K562 (cell line): ENCODE measurements at regions not wholly inside any gene's neighbourhood (a gene's known extent, or its start where the extent isn't known, plus 50 kb on each side); places are given as distances from the start of the nearest gene placed in this dataset.

Source experiments
- ATAC-seq: fragments of 200-7000 bp; cut with Tn5 transposase; 3 replicates; pipeline ENCODE4 v1.9.1; 2020; ENCODE audit warnings: moderate library complexity
- BruUV-seq: library from RNA; stranded (reverse); fragments of 400-500 nt; replicated peaks from 2 replicates; lab custom pipeline; 2021; lab: Mats Ljungman, UMichigan
- CTCF ChIA-PET: fragments of 300-600 bp; formaldehyde crosslinking; extraction: SDS; loops from one replicate; lab custom pipeline; 2021; ENCODE audit warnings: low intra/inter-chr PET ratio; lab: Yijun Ruan, JAX
- POLR2A ChIA-PET: fragments of 300-600, 350-650 bp; sonication (Branson Sonifier 250); formaldehyde crosslinking; extraction: SDS; loops from one replicate; lab custom pipeline; 2021; ENCODE audit warnings: antibody characterized with exemption, inconsistent platforms; lab: Yijun Ruan, JAX
- DNase-seq, 4 experiments: peaks; one replicate each; pipeline versions ENCODE4 v3.0.0 to v3.0.0-alpha.2; 2011 to 2018; ENCODE audit warnings: low spot score in 3 of 4, mixed read lengths in 3 of 4; ENCODE audit errors: extremely low read depth in 1 of 4
- FAIRE-seq: peaks from 2 replicates; lab custom pipeline; 2011; peaks lifted over from hg19 to GRCh38; lab: Jason Lieb, UNC
- H2AFZ ChIP-seq: 2 replicates; pipeline ENCODE4 v1.6.0; 2011; ENCODE audit warnings: low read depth, low read length, control low read depth, inconsistent platforms
- H3K27ac ChIP-seq: fragments of 200-600 bp; 3 replicates; pipeline ENCODE4 v1.8.0; 2011; ENCODE audit warnings: low read depth, mild to moderate bottlenecking, control low read depth, inconsistent platforms, low read length, moderate library complexity, mixed read lengths; ENCODE audit errors: extremely low read depth
- H3K27me3 ChIP-seq, 2 experiments: fragments of 300-600 bp in 1 of 2; 2 replicates in 1 of 2; 3 replicates in 1 of 2; pipeline versions ENCODE4 v1.6.0 to v1.8.0; 2011; ENCODE audit warnings: inconsistent platforms in 2 of 2, low read length in 2 of 2, mild to moderate bottlenecking in 1 of 2, mixed read lengths in 1 of 2, moderate library complexity in 1 of 2; ENCODE audit not compliant: control insufficient read depth in 2 of 2, insufficient read depth in 2 of 2
- H3K36me3 ChIP-seq: fragments of 300-600 bp; 3 replicates; pipeline ENCODE4 v1.8.0; 2011; ENCODE audit warnings: mild to moderate bottlenecking, low read length, inconsistent platforms; ENCODE audit not compliant: control insufficient read depth, insufficient read depth
- H3K4me1 ChIP-seq, 2 experiments: fragments of 200-600 bp in 1 of 2; replicated peaks in 1 of 2; 2 replicates in 1 of 2; 3 replicates in 1 of 2; pipeline versions ENCODE4 v1.5.1 to v1.8.0; 2011; ENCODE audit warnings: inconsistent platforms in 2 of 2, low read length in 2 of 2, mild to moderate bottlenecking in 1 of 2, mixed read lengths in 1 of 2, moderate library complexity in 1 of 2; ENCODE audit not compliant: control insufficient read depth in 2 of 2, insufficient read depth in 2 of 2
- H3K4me2 ChIP-seq: 2 replicates; pipeline ENCODE4 v1.6.1; 2011; ENCODE audit warnings: low read length, control low read depth, inconsistent platforms, mixed read lengths; ENCODE audit not compliant: insufficient read depth
- H3K4me3 ChIP-seq: fragments of 200-600 bp; sonication (generic), shearing (Covaris generic); 2 replicates; pipeline ENCODE4 v1.5.1; 2016; ENCODE audit warnings: control low read depth, inconsistent platforms
- H3K79me2 ChIP-seq: fragments of 200-600 bp; 3 replicates; pipeline ENCODE4 v1.8.0; 2011; ENCODE audit warnings: low read length, inconsistent platforms; ENCODE audit not compliant: control insufficient read depth, insufficient read depth
- H3K9ac ChIP-seq, 2 experiments: 2 replicates each; pipeline versions ENCODE4 v1.6.0 to v1.6.1; 2011; ENCODE audit warnings: low read depth in 2 of 2, low read length in 2 of 2, control low read depth in 1 of 2, inconsistent platforms in 1 of 2, mild to moderate bottlenecking in 1 of 2, mixed read lengths in 1 of 2; ENCODE audit not compliant: insufficient read depth in 1 of 2
- H3K9me1 ChIP-seq: one replicate; pipeline ENCODE4 v1.6.0; 2011; ENCODE audit warnings: inconsistent platforms, mild to moderate bottlenecking, low read length, moderate library complexity; ENCODE audit not compliant: control insufficient read depth, insufficient read depth
- H3K9me3 ChIP-seq: replicated peaks from 2 replicates; pipeline ENCODE4 v1.5.1; 2011; ENCODE audit warnings: low read depth, low read length, inconsistent platforms; ENCODE audit not compliant: control insufficient read depth, insufficient read depth
- H4K20me1 ChIP-seq: replicated peaks from 2 replicates; pipeline ENCODE4 v1.6.1; 2011; ENCODE audit warnings: low read length, inconsistent platforms, mixed read lengths; ENCODE audit not compliant: control insufficient read depth, insufficient read depth
- C11orf30 ChIP-seq: fragments of 450-650 bp; IDR thresholded peaks from 2 replicates; pipeline ENCODE4 v1.6.1; 2016; ENCODE audit warnings: low read depth, mild to moderate bottlenecking
- CBX2 ChIP-seq: fragments of 200-600 bp; sonication (generic); IDR thresholded peaks from one replicate; pipeline ENCODE4 v1.6.1; 2012; ENCODE audit warnings: mild to moderate bottlenecking, low read length, inconsistent platforms; ENCODE audit not compliant: insufficient read depth, poor library complexity, severe bottlenecking
- CBX8 ChIP-seq: fragments of 200-600 bp; sonication (generic); IDR thresholded peaks from 2 replicates; pipeline ENCODE4 v1.6.1; 2012; ENCODE audit warnings: borderline replicate concordance, mixed run types, low read depth, mild to moderate bottlenecking, moderate library complexity, mixed read lengths, low read length, control low read depth, inconsistent platforms; ENCODE audit not compliant: poor library complexity, severe bottlenecking; ENCODE audit errors: extremely low read depth
- CEBPG ChIP-seq, 3 experiments: fragments of 200-800 bp in 1 of 3; sonication (Bioruptor generic) in 1 of 3; sonication (generic) in 1 of 3; formaldehyde crosslinking in 1 of 3; IDR thresholded peaks in 2 of 3; conservative IDR thresholded peaks in 1 of 3; 2 replicates each; pipeline versions ENCODE4 v1.6.1 to v1.8.0; 2016 to 2022; ENCODE audit warnings: missing compliant biosample characterization in 2 of 3, missing genetic modification characterization in 2 of 3, mild to moderate bottlenecking in 1 of 3, missing genetic modification reagents in 1 of 3
- EP300 ChIP-seq: IDR thresholded peaks from 2 replicates; pipeline ENCODE4 v1.6.1; 2012; ENCODE audit warnings: low read length, improper control_type of control experiment
- FOSL1 ChIP-seq: fragments of 200-800 bp; sonication (Bioruptor generic); conservative IDR thresholded peaks from 2 replicates; pipeline ENCODE4 v1.6.1; 2016; ENCODE audit warnings: missing genetic modification characterization, missing compliant biosample characterization
- PURB ChIP-seq: sonication (generic); formaldehyde crosslinking; IDR thresholded peaks from 2 replicates; pipeline ENCODE4 v1.9.0; 2021; ENCODE audit warnings: low read depth, mild to moderate bottlenecking, missing genetic modification reagents
- SAFB2 ChIP-seq: fragments of 200-400 bp; formaldehyde crosslinking; IDR thresholded peaks from 2 replicates; pipeline ENCODE4 v1.6.1; 2018; ENCODE audit warnings: borderline replicate concordance, low read length, low read depth, moderate library complexity; ENCODE audit not compliant: severe bottlenecking
- ZBTB5 ChIP-seq: fragments of 450-650 bp; IDR thresholded peaks from 2 replicates; pipeline ENCODE4 v1.6.1; 2017; ENCODE audit warnings: antibody characterized with exemption
- ZNF3 ChIP-seq: fragments of 250-450 bp; sonication (Bioruptor Pico); IDR thresholded peaks from 2 replicates; pipeline ENCODE4 v1.5.0; 2021; ENCODE audit warnings: mild to moderate bottlenecking, moderate library complexity
- ZNF655 ChIP-seq: fragments of 250-450 bp; sonication (Bioruptor Pico); IDR thresholded peaks from 2 replicates; pipeline ENCODE4 v1.5.0; 2021
- ZNF76 ChIP-seq: fragments of 250-450 bp; sonication (Bioruptor Pico); IDR thresholded peaks from 2 replicates; pipeline ENCODE4 v1.4.0; 2020; ENCODE audit warnings: mild to moderate bottlenecking, moderate library complexity, borderline replicate concordance
- WGBS: fragments of 100-300 bp; shearing (Covaris generic); methylation state at CpG from one replicate; pipeline ENCODE4 v1.1.6; 2016; ENCODE audit warnings: low coverage, mixed read lengths; ENCODE audit not compliant: insufficient coverage; ENCODE audit errors: missing lambda C conversion rate; 5-methylcytosine and 5-hydroxymethylcytosine counted together
- in situ Hi-C: fragments of 300-500 bp; cut with MboI; formaldehyde crosslinking; loops from 4 replicates; pipeline ENCODE4 v1.15.0; 2018; ENCODE audit warnings: inconsistent platforms, mixed read lengths
- intact Hi-C: fragments of 100-400 bp; cut with micrococcal nuclease; formaldehyde crosslinking; loops from 2 replicates; pipeline ENCODE4 v1.14.2; 2022

GRCh38 chr3:18153571-18154173, 271.5 kb downstream of the SATB1 start:
- TF ChIP-seq FOSL1 (tag) (0 out of 2 replicates have a peak, but pooled peaks have one; percentile 17), ZNF76 (CRISPR knock-in tag) (no peak), CEBPG (CRISPR knock-in tag; IDR thresholded peaks at IDR 0.05) (no peak), CEBPG (tag; conservative IDR thresholded peaks at IDR 0.05 in 1 of 2, IDR thresholded peaks at IDR 0.05 in 1 of 2) (peak in 1 of 2 experiments; percentile 71; a peak in 2 of 4 replicates)
- in situ Hi-C loops (no loop called here), intact Hi-C loops (no loop called here)
- H3K4me3 ChIP-seq, result no peak overlapping the region
- ChIA-PET POLR2A (no interaction called here), CTCF (no interaction called here)
- H3K9me1 ChIP-seq, result no peaks in the 10 kb centered on the region
- H3K27ac ChIP-seq, result no peak overlapping the region
- H3K79me2 ChIP-seq, result no peaks in the 10 kb centered on the region
- H3K4me1 ChIP-seq, result no peaks in the 10 kb centered on the region
- BruUV-seq, result no TSS peak
- ATAC-seq (no peak), DNase-seq (no peak), FAIRE-seq (no peak)
- no peaks in the 10 kb centered on the region for H3K36me3 ChIP-seq
- no peak overlapping the region for H3K4me2 ChIP-seq
- no peaks in the 10 kb centered on the region for H3K9me3 ChIP-seq
- no peaks in the 10 kb centered on the region; a peak in 1 of 5 replicates for H3K27me3 ChIP-seq
- WGBS, result 2% methylated on average over 3 of the region's 3 CpGs
- no peak overlapping the region for H2AFZ ChIP-seq
- H3K9ac ChIP-seq, result no peak overlapping the region
- no peaks in the 10 kb centered on the region for H4K20me1 ChIP-seq

GRCh38 chr3:18151199-18151598, 273.9 kb downstream of the SATB1 start:
- H2AFZ ChIP-seq, result no peak overlapping the region
- DNase-seq (no peak), ATAC-seq (no peak), FAIRE-seq (no peak)
- H3K4me3 ChIP-seq, result no peak overlapping the region
- WGBS, result 0% methylated on average over 3 of the region's 3 CpGs
- no TSS peak for BruUV-seq
- no peak overlapping the region for H3K27ac ChIP-seq
- intact Hi-C loops, result no loop called here
- H3K4me1 ChIP-seq, result no peaks in the 10 kb centered on the region
- no peaks in the 10 kb centered on the region for H3K9me3 ChIP-seq
- no peaks in the 10 kb centered on the region for H3K9me1 ChIP-seq
- H3K27me3 ChIP-seq, result no peaks in the 10 kb centered on the region; a peak in 1 of 5 replicates
- no peak overlapping the region for H3K4me2 ChIP-seq
- no peak overlapping the region for H3K9ac ChIP-seq
- no peaks in the 10 kb centered on the region for H4K20me1 ChIP-seq
- H3K79me2 ChIP-seq, result no peaks in the 10 kb centered on the region
- POLR2A ChIA-PET, result no interaction called here
- in situ Hi-C loops, result no loop called here
- CTCF ChIA-PET, result no interaction called here
- no peaks in the 10 kb centered on the region for H3K36me3 ChIP-seq
- TF ChIP-seq ZNF655 (CRISPR knock-in tag) (no peak), CBX8 (no peak), ZBTB5 (no peak), SAFB2 (no peak), EP300 (no peak), C11orf30 (peak; percentile 6; the same call in 1 of the 2 replicates), ZNF3 (CRISPR knock-in tag) (no peak), PURB (CRISPR knock-in tag) (no peak), CBX2 (no peak)
